K562 (cell line): ENCODE measurements at regions not wholly inside any gene's neighbourhood (a gene's known extent, or its start where the extent isn't known, plus 50 kb on each side); places are given as distances from the start of the nearest gene placed in this dataset.

ENCODE experiments used
- ATAC-seq: fragments of 200-7000 bp; cut with Tn5 transposase; 3 replicates; pipeline ENCODE4 v1.9.1; 2020; ENCODE audit warnings: moderate library complexity
- BruUV-seq: library from RNA; stranded (reverse); fragments of 400-500 nt; replicated peaks from 2 replicates; lab custom pipeline; 2021; lab: Mats Ljungman, UMichigan
- CTCF ChIA-PET: fragments of 300-600 bp; formaldehyde crosslinking; extraction: SDS; loops from one replicate; lab custom pipeline; 2021; ENCODE audit warnings: low intra/inter-chr PET ratio; lab: Yijun Ruan, JAX
- POLR2A ChIA-PET: fragments of 300-600, 350-650 bp; sonication (Branson Sonifier 250); formaldehyde crosslinking; extraction: SDS; loops from one replicate; lab custom pipeline; 2021; ENCODE audit warnings: antibody characterized with exemption, inconsistent platforms; lab: Yijun Ruan, JAX
- DNase-seq, 4 experiments: peaks; one replicate each; pipeline versions ENCODE4 v3.0.0 to v3.0.0-alpha.2; 2011 to 2018; ENCODE audit warnings: low spot score in 3 of 4, mixed read lengths in 3 of 4; ENCODE audit errors: extremely low read depth in 1 of 4
- FAIRE-seq: peaks from 2 replicates; lab custom pipeline; 2011; peaks lifted over from hg19 to GRCh38; lab: Jason Lieb, UNC
- H2AFZ ChIP-seq: 2 replicates; pipeline ENCODE4 v1.6.0; 2011; ENCODE audit warnings: low read depth, low read length, control low read depth, inconsistent platforms
- H3K27ac ChIP-seq: fragments of 200-600 bp; 3 replicates; pipeline ENCODE4 v1.8.0; 2011; ENCODE audit warnings: low read depth, mild to moderate bottlenecking, control low read depth, inconsistent platforms, low read length, moderate library complexity, mixed read lengths; ENCODE audit errors: extremely low read depth
- H3K27me3 ChIP-seq, 2 experiments: fragments of 300-600 bp in 1 of 2; 2 replicates in 1 of 2; 3 replicates in 1 of 2; pipeline versions ENCODE4 v1.6.0 to v1.8.0; 2011; ENCODE audit warnings: inconsistent platforms in 2 of 2, low read length in 2 of 2, mild to moderate bottlenecking in 1 of 2, mixed read lengths in 1 of 2, moderate library complexity in 1 of 2; ENCODE audit not compliant: control insufficient read depth in 2 of 2, insufficient read depth in 2 of 2
- H3K36me3 ChIP-seq: fragments of 300-600 bp; 3 replicates; pipeline ENCODE4 v1.8.0; 2011; ENCODE audit warnings: mild to moderate bottlenecking, low read length, inconsistent platforms; ENCODE audit not compliant: control insufficient read depth, insufficient read depth
- H3K4me1 ChIP-seq, 2 experiments: fragments of 200-600 bp in 1 of 2; replicated peaks in 1 of 2; 2 replicates in 1 of 2; 3 replicates in 1 of 2; pipeline versions ENCODE4 v1.5.1 to v1.8.0; 2011; ENCODE audit warnings: inconsistent platforms in 2 of 2, low read length in 2 of 2, mild to moderate bottlenecking in 1 of 2, mixed read lengths in 1 of 2, moderate library complexity in 1 of 2; ENCODE audit not compliant: control insufficient read depth in 2 of 2, insufficient read depth in 2 of 2
- H3K4me2 ChIP-seq: 2 replicates; pipeline ENCODE4 v1.6.1; 2011; ENCODE audit warnings: low read length, control low read depth, inconsistent platforms, mixed read lengths; ENCODE audit not compliant: insufficient read depth
- H3K4me3 ChIP-seq: fragments of 200-600 bp; sonication (generic), shearing (Covaris generic); 2 replicates; pipeline ENCODE4 v1.5.1; 2016; ENCODE audit warnings: control low read depth, inconsistent platforms
- H3K79me2 ChIP-seq: fragments of 200-600 bp; 3 replicates; pipeline ENCODE4 v1.8.0; 2011; ENCODE audit warnings: low read length, inconsistent platforms; ENCODE audit not compliant: control insufficient read depth, insufficient read depth
- H3K9ac ChIP-seq, 2 experiments: 2 replicates each; pipeline versions ENCODE4 v1.6.0 to v1.6.1; 2011; ENCODE audit warnings: low read depth in 2 of 2, low read length in 2 of 2, control low read depth in 1 of 2, inconsistent platforms in 1 of 2, mild to moderate bottlenecking in 1 of 2, mixed read lengths in 1 of 2; ENCODE audit not compliant: insufficient read depth in 1 of 2
- H3K9me1 ChIP-seq: one replicate; pipeline ENCODE4 v1.6.0; 2011; ENCODE audit warnings: inconsistent platforms, mild to moderate bottlenecking, low read length, moderate library complexity; ENCODE audit not compliant: control insufficient read depth, insufficient read depth
- H3K9me3 ChIP-seq: replicated peaks from 2 replicates; pipeline ENCODE4 v1.5.1; 2011; ENCODE audit warnings: low read depth, low read length, inconsistent platforms; ENCODE audit not compliant: control insufficient read depth, insufficient read depth
- H4K20me1 ChIP-seq: replicated peaks from 2 replicates; pipeline ENCODE4 v1.6.1; 2011; ENCODE audit warnings: low read length, inconsistent platforms, mixed read lengths; ENCODE audit not compliant: control insufficient read depth, insufficient read depth
- BRD4 ChIP-seq: fragments of 200-600 bp; sonication (generic); IDR thresholded peaks from 2 replicates; pipeline ENCODE4 v1.6.1; 2017; ENCODE audit warnings: inconsistent platforms
- HMG20A ChIP-seq: fragments of 450-650 bp; formaldehyde crosslinking; conservative IDR thresholded peaks from 2 replicates; pipeline ENCODE4 v1.4.0; 2020; ENCODE audit warnings: mild to moderate bottlenecking, mixed read lengths
- HNRNPL ChIP-seq: fragments of 200-400 bp; formaldehyde crosslinking; IDR thresholded peaks from 2 replicates; pipeline ENCODE4 v1.6.1; 2017; ENCODE audit warnings: low read depth, mild to moderate bottlenecking, low read length
- IRF9 ChIP-seq: fragments of 450-650 bp; IDR thresholded peaks from 2 replicates; pipeline ENCODE4 v1.6.1; 2016; ENCODE audit warnings: missing biosample characterization, missing genetic modification characterization
- MTA2 ChIP-seq: fragments of 450-650 bp; IDR thresholded peaks from 2 replicates; pipeline ENCODE4 v1.6.1; 2016; ENCODE audit warnings: low read depth
- MTF1 ChIP-seq: fragments of 250-450 bp; sonication (Bioruptor Pico); IDR thresholded peaks from 2 replicates; pipeline ENCODE4 v1.9.0; 2021; ENCODE audit warnings: moderate library complexity, mild to moderate bottlenecking, inconsistent platforms, borderline replicate concordance
- SMARCA5 ChIP-seq: fragments of 450-650 bp; IDR thresholded peaks from 2 replicates; pipeline ENCODE4 v1.6.1; 2016
- TOE1 ChIP-seq, 2 experiments: fragments of 450-650 bp in 1 of 2; sonication (generic) in 1 of 2; formaldehyde crosslinking in 1 of 2; IDR thresholded peaks; 2 replicates each; pipeline versions ENCODE4 v1.7.1 to v1.8.0; 2016 to 2022; ENCODE audit warnings: borderline replicate concordance in 2 of 2, mild to moderate bottlenecking in 2 of 2, antibody characterized with exemption in 1 of 2, inconsistent platforms in 1 of 2, low read depth in 1 of 2, missing genetic modification reagents in 1 of 2, moderate library complexity in 1 of 2
- ZNF449 ChIP-seq: fragments of 250-450 bp; sonication (Bioruptor Pico); IDR thresholded peaks from 2 replicates; pipeline ENCODE4 v1.8.0; 2022; ENCODE audit warnings: moderate library complexity, mild to moderate bottlenecking, inconsistent platforms
- WGBS: fragments of 100-300 bp; shearing (Covaris generic); methylation state at CpG from one replicate; pipeline ENCODE4 v1.1.6; 2016; ENCODE audit warnings: low coverage, mixed read lengths; ENCODE audit not compliant: insufficient coverage; ENCODE audit errors: missing lambda C conversion rate; 5-methylcytosine and 5-hydroxymethylcytosine counted together
- in situ Hi-C: fragments of 300-500 bp; cut with MboI; formaldehyde crosslinking; loops from 4 replicates; pipeline ENCODE4 v1.15.0; 2018; ENCODE audit warnings: inconsistent platforms, mixed read lengths
- intact Hi-C: fragments of 100-400 bp; cut with micrococcal nuclease; formaldehyde crosslinking; loops from 2 replicates; pipeline ENCODE4 v1.14.2; 2022

GRCh38 chr20:52899041-52899608, 73.0 kb upstream of the TSHZ2 start:
- Histone ChIP-seq H3K4me3 (no peak overlapping the region), H3K4me2 (no peak overlapping the region), H3K27ac (no peak overlapping the region), H3K4me1 (no peaks in the 10 kb centered on the region), H3K9ac (no peak overlapping the region), H3K9me3 (no peaks in the 10 kb centered on the region), H3K9me1 (no peaks in the 10 kb centered on the region), H3K36me3 (no peaks in the 10 kb centered on the region), H3K79me2 (no peaks in the 10 kb centered on the region), H2AFZ (no peak overlapping the region), H3K27me3 (no peaks in the 10 kb centered on the region), H4K20me1 (no peaks in the 10 kb centered on the region)
- DNase-seq: no peak
- ATAC-seq: no peak
- BruUV-seq: no TSS peak
- no peak for FAIRE-seq
- intact Hi-C loops (no loop called here), in situ Hi-C loops (no loop called here)
- ChIA-PET CTCF (no interaction called here), POLR2A (no interaction called here)
- no peak for TF ChIP-seq HMG20A (CRISPR knock-in tag)
- TF ChIP-seq IRF9 (tag): no peak
- no peak for TF ChIP-seq MTF1 (CRISPR knock-in tag)
- TF ChIP-seq HNRNPL: no peak
- TF ChIP-seq ZNF449: no peak
- no peak for TF ChIP-seq MTA2
- TF ChIP-seq SMARCA5: no peak
- TF ChIP-seq TOE1 (IDR thresholded peaks at IDR 0.05; ENCODE audit: borderline replicate concordance): no peak
- TF ChIP-seq TOE1 (CRISPR knock-in tag; IDR thresholded peaks at IDR 0.05; ENCODE audit: borderline replicate concordance, low read depth): no peak
- no peak for TF ChIP-seq BRD4
- WGBS: 0% methylated on average over 5 of the region's 5 CpGs
